Gastroesophageal sphincter (tissue), 4 donors: ENCODE measurements at regions not wholly inside any gene's neighbourhood (a gene's known extent, or its start where the extent isn't known, plus 50 kb on each side); places are given as distances from the start of the nearest gene placed in this dataset.

Source experiments
- ATAC-seq: fragments of 150-250 bp; one replicate; pipeline ENCODE4 v1.9.1; 2016; ENCODE audit warnings: mild to moderate bottlenecking, moderate library complexity
- H3K27ac ChIP-seq, 4 donors: fragments of 200-600 bp; sonication (generic) in 3 of 4; 1 replicate in 3 of 4; 2 replicates in 1 of 4; pipeline ENCODE4 v1.5.1; 2016 to 2019
- H3K27me3 ChIP-seq: fragments of 200-600 bp; sonication (generic); one replicate; pipeline ENCODE4 v1.5.1; 2019
- H3K36me3 ChIP-seq, 2 donors: fragments of 200-600 bp; sonication (generic); one replicate each; pipeline ENCODE4 v1.5.1; 2019; ENCODE audit warnings: control low read depth in 1 of 2
- H3K4me1 ChIP-seq, 3 donors: fragments of 200-600 bp; sonication (generic); 1 replicate in 2 of 3; 2 replicates in 1 of 3; pipeline ENCODE4 v1.5.1; 2016 to 2019; ENCODE audit warnings: control low read depth in 2 of 3
- H3K4me3 ChIP-seq, 2 donors: fragments of 200-600 bp; sonication (generic); one replicate each; pipeline ENCODE4 v1.5.1; 2019; ENCODE audit warnings: mild to moderate bottlenecking in 1 of 2, moderate library complexity in 1 of 2
- H3K9me3 ChIP-seq, 3 donors: fragments of 200-600 bp; sonication (generic); one replicate each; pipeline ENCODE4 v1.5.1; 2017 to 2019; ENCODE audit warnings: control low read depth in 2 of 3
- EP300 ChIP-seq: sonication (generic); formaldehyde crosslinking; IDR thresholded peaks from one replicate; pipeline ENCODE4 v1.6.1; 2017; ENCODE audit warnings: antibody characterized with exemption, mild to moderate bottlenecking
- POLR2A ChIP-seq, 2 donors: fragments of 450-650 bp; IDR thresholded peaks; one replicate each; pipeline ENCODE4 v1.6.1; 2017; ENCODE audit warnings: antibody characterized with exemption in 2 of 2, mild to moderate bottlenecking in 2 of 2, moderate library complexity in 1 of 2
- POLR2AphosphoS5 ChIP-seq: sonication (generic); formaldehyde crosslinking; IDR thresholded peaks from one replicate; pipeline ENCODE4 v1.6.1; 2017; ENCODE audit warnings: antibody characterized with exemption
- WGBS, 2 donors: methylation state at CpG; one replicate each; pipeline ENCODE4 v1.1.5; 2018; ENCODE audit warnings: low coverage in 1 of 2; 5-methylcytosine and 5-hydroxymethylcytosine counted together
- TF ChIP-seq, protein P1 (sequence below), 4 experiments: fragments of 200-600 bp in 2 of 4; fragments of 450-650 bp in 2 of 4; sonication (generic) in 1 of 4; IDR thresholded peaks; one replicate each; pipeline ENCODE4 v1.5.1; 2017 to 2019; ENCODE audit warnings: antibody characterized with exemption in 4 of 4, mild to moderate bottlenecking in 2 of 4, moderate library complexity in 2 of 4

- no peaks in the 10 kb centered on the region for H3K4me1 ChIP-seq
- H3K27me3 ChIP-seq: peaks cover 44% of the 10 kb centered on the region
- no peak for ATAC-seq
- 24 to 47% methylated on average over 6 of the region's 9 CpGs for WGBS, 2 donors
- no peaks in the 10 kb centered on the region for H3K36me3 ChIP-seq
- no peaks in the 10 kb centered on the region for H3K9me3 ChIP-seq
- H3K27ac ChIP-seq: no peak overlapping the region
- H3K4me3 ChIP-seq: no peak overlapping the region
- TF ChIP-seq POLR2AphosphoS5 (no peak), POLR2A (IDR thresholded peaks at IDR 0.05) (no peak), EP300 (no peak)
- TF ChIP-seq, protein P1, sequence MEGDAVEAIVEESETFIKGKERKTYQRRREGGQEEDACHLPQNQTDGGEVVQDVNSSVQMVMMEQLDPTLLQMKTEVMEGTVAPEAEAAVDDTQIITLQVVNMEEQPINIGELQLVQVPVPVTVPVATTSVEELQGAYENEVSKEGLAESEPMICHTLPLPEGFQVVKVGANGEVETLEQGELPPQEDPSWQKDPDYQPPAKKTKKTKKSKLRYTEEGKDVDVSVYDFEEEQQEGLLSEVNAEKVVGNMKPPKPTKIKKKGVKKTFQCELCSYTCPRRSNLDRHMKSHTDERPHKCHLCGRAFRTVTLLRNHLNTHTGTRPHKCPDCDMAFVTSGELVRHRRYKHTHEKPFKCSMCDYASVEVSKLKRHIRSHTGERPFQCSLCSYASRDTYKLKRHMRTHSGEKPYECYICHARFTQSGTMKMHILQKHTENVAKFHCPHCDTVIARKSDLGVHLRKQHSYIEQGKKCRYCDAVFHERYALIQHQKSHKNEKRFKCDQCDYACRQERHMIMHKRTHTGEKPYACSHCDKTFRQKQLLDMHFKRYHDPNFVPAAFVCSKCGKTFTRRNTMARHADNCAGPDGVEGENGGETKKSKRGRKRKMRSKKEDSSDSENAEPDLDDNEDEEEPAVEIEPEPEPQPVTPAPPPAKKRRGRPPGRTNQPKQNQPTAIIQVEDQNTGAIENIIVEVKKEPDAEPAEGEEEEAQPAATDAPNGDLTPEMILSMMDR (IDR thresholded peaks at IDR 0.05): no peak
These were observed 80.7 kb upstream of the EEF1E1 start for GRCh38 chr6:8182902-8183665.

GRCh38 chr6:8181951-8182845 is 79.8 kb upstream of the EEF1E1 start:
- Histone ChIP-seq H3K36me3 (no peaks in the 10 kb centered on the region), H3K9me3 (no peaks in the 10 kb centered on the region), H3K4me3 (no peak overlapping the region), H3K4me1 (no peaks in the 10 kb centered on the region), H3K27me3 (peaks cover 38% of the 10 kb centered on the region), H3K27ac (no peak overlapping the region)
- ATAC-seq: no peak
- no peak for TF ChIP-seq EP300
- no peak for TF ChIP-seq POLR2A (IDR thresholded peaks at IDR 0.05)
- TF ChIP-seq, protein P1 (IDR thresholded peaks at IDR 0.05): no peak
- no peak for TF ChIP-seq POLR2AphosphoS5
- 32 to 36% methylated on average over 7 to 10 of the region's 10 CpGs for WGBS, 2 donors

DNA sequence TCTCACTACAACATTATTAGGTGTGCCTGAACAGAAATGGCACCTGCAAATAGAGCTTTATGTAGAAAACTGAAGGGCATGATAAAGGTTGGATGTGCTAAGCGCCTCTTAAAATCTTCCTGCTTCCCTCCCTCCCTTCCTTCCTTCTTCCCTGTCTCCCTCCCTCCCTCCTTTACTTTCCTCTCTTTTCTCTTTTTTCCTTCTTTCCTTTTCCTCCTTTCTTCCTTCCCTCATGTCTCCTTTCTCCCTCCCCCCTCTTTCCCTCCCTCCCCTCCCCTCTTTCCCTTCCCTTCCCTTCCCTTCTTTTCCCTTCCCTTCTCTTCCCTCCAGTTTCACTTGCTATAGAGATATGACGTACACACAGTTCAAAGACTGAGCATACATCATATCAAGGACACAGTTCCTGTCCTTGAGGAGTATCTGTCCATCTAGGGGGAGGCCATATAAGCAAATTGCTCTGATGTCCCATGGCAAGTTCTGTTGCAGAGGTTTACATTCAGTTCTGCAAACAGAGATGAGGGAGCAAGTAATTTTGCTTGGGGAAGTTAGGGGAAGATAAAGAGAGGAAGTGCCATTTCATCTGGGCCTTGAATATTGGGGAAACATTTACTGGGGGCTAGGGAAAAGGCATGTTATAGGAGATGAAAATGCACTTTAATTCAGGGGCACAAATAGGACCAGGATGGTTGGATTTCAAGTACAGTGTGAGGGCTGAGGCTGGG is 79.0 kb upstream of the EEF1E1 start:
- Histone ChIP-seq H3K27ac (no peak overlapping the region), H3K27me3 (peaks cover 41% of the 10 kb centered on the region), H3K36me3 (no peaks in the 10 kb centered on the region), H3K4me3 (no peak overlapping the region), H3K9me3 (no peaks in the 10 kb centered on the region), H3K4me1 (no peaks in the 10 kb centered on the region)
- TF ChIP-seq, protein P1 (IDR thresholded peaks at IDR 0.05): no peak
- TF ChIP-seq EP300: no peak
- TF ChIP-seq POLR2A (IDR thresholded peaks at IDR 0.05): no peak
- no peak for TF ChIP-seq POLR2AphosphoS5
- no peak for ATAC-seq
- 40 to 52% methylated on average over 1 to 2 of the region's 2 CpGs for WGBS, 2 donors

DNA sequence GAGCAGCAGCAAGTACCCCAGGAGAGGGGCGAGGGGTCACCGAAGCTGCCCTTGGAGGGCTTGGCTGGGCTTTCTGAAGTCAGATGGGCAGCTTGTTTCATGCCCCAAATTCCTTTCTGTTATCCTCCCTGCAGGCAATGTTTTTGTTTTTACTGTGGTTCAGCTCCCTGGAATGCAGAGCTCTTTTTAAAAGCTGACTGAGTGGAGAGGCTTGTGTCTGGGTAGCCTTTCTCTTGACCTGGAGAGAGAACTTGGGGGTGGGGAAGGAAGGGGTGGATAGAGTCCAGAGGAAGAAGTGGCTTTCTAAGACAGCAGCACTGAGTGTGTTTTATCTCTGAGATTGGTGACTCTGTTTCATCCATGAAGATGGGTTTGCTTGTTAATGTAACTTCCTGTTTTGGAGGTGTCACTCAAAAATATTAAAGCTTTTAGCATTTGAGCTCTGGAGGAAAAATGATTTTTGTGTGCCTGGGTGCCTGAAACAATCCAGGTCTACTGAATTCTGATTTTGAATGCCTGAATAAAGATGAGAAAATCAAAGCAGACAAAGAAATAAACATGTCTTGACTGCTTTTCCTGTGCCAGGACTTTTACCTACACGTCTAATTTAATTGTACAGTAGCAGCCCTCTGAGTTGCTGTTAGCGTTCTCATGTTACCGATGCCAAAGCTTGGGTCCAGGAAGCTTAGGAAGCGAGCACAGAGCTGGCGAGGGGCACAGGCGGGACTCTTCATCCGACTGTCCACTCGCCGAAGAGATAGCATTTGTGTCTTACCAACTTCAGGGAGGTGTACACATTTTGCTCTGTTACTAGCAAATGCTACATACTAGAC is 78.2 kb upstream of the EEF1E1 start:
- H3K4me1 ChIP-seq: no peaks in the 10 kb centered on the region
- TF ChIP-seq POLR2A (IDR thresholded peaks at IDR 0.05) (no peak), POLR2AphosphoS5 (no peak), EP300 (no peak)
- TF ChIP-seq, protein P1 (IDR thresholded peaks at IDR 0.05): no peak
- no peak overlapping the region for H3K27ac ChIP-seq
- no peak for ATAC-seq
- peaks cover 38% of the 10 kb centered on the region for H3K27me3 ChIP-seq
- H3K36me3 ChIP-seq: no peaks in the 10 kb centered on the region
- no peak overlapping the region for H3K4me3 ChIP-seq
- WGBS, 2 donors: 19% methylated on average over 4 of the region's 11 CpGs; no CpG with 5 or more reads in 1 of the 2 donors
- H3K9me3 ChIP-seq: no peaks in the 10 kb centered on the region
